ENCODE measurements at regions not wholly inside any gene's neighbourhood (a gene's known extent, or its start where the extent isn't known, plus 50 kb on each side); places are given as distances from the start of the nearest gene placed in this dataset.

DNA sequence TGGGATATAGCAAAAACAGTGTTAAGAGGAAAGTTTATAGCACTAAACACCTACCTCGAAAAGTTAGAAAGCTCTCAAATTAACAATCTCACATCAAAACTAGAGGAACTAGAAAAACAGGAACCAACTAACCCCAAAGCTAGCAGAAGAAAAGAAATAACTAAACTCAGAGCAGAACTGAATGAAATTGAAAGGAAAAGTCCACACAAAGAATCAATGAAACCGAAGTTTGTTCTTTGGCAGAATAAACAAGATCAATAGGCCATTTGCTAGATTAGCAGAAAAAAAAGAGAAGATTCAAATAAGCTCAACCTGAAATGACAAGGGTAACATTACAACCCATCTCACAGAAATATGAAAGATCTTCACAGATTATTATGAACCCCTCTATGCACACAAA is 234.8 kb upstream of the ISL1 start:
- TF ChIP-seq GATA3 (IDR thresholded peaks at IDR 0.05; ENCODE audit: low read depth, low read length) (no peak), GATA2 (IDR thresholded peaks at IDR 0.05; ENCODE audit: low read depth, low read length) (no peak)

All from SH-SY5Y (cell line).